ENCODE measurements at regions not wholly inside any gene's neighbourhood (a gene's known extent, or its start where the extent isn't known, plus 50 kb on each side); places are given as distances from the start of the nearest gene placed in this dataset.

DNA sequence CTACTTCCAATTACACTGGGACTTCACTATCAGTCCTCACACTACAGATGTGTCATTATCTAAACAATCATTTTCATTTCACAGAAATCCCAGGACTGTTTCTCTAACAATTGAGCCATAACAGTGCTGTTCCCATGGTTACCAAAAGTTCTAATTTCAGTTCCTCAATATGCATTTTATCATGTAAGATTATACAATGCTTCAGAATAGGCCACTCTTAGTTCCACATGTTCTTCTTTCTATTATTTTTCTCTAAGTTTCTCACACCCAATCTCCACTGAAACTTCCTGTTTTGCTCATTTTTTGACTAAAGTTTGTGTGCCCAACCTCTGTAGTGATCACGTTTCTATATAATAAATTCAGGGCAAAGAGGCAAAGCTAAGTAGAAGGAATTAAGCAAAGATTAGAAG, 185.8 kb downstream of the DUSP6 start:
- Histone ChIP-seq H4K20me1 (ENCODE audit: insufficient read depth) (no peaks in the 10 kb centered on the region), H3K79me2 (ENCODE audit: insufficient read depth, low read depth) (no peaks in the 10 kb centered on the region), H3K4me1 (ENCODE audit: low read depth, poor library complexity, severe bottlenecking) (peaks cover 24% of the 10 kb centered on the region), H3K4me2 (no peak overlapping the region), H3K9ac (no peak overlapping the region), H3K27ac (no peak overlapping the region), H3K36me3 (ENCODE audit: insufficient read depth) (no peaks in the 10 kb centered on the region), H2AFZ (ENCODE audit: low read depth) (no peak overlapping the region), H3K4me3 (IDR thresholded peaks at IDR 0.05; ENCODE audit: insufficient read depth, low read depth, low read length) (no peak overlapping the region), H3K27me3 (ENCODE audit: insufficient read depth, low read depth) (no peaks in the 10 kb centered on the region)
- TF ChIP-seq, protein P1, sequence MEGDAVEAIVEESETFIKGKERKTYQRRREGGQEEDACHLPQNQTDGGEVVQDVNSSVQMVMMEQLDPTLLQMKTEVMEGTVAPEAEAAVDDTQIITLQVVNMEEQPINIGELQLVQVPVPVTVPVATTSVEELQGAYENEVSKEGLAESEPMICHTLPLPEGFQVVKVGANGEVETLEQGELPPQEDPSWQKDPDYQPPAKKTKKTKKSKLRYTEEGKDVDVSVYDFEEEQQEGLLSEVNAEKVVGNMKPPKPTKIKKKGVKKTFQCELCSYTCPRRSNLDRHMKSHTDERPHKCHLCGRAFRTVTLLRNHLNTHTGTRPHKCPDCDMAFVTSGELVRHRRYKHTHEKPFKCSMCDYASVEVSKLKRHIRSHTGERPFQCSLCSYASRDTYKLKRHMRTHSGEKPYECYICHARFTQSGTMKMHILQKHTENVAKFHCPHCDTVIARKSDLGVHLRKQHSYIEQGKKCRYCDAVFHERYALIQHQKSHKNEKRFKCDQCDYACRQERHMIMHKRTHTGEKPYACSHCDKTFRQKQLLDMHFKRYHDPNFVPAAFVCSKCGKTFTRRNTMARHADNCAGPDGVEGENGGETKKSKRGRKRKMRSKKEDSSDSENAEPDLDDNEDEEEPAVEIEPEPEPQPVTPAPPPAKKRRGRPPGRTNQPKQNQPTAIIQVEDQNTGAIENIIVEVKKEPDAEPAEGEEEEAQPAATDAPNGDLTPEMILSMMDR (conservative IDR thresholded peaks at IDR 0.05; ENCODE audit: low read depth, low read length), result no peak

DNA sequence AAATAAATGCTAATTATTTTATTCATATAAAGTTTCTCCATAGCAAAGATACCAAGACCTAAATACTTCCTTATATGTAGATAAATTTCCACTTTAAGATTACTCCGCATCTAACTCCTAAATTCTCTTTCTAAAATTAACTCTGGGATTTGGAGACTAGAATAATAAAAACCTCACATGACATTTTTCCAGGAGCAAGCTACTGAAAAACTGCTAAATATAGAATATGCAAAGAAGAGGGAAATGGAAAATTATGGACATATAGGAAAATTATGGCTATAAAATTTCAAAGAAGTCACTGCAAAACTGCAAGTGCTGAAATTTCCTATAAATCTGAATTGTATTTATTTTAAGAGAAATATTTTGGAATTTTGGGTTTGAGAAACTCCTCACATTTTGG, 186.2 kb downstream of the DUSP6 start:
- no peak overlapping the region for H2AFZ ChIP-seq (ENCODE audit: low read depth)
- H3K79me2 ChIP-seq (ENCODE audit: insufficient read depth, low read depth), result no peaks in the 10 kb centered on the region
- no peaks in the 10 kb centered on the region for H4K20me1 ChIP-seq (ENCODE audit: insufficient read depth)
- H3K36me3 ChIP-seq (ENCODE audit: insufficient read depth), result no peaks in the 10 kb centered on the region
- no peak overlapping the region for H3K9ac ChIP-seq
- H3K4me2 ChIP-seq, result no peak overlapping the region
- TF ChIP-seq, protein P1 (conservative IDR thresholded peaks at IDR 0.05; ENCODE audit: low read depth, low read length), result no peak
- H3K27ac ChIP-seq, result no peak overlapping the region
- no peaks in the 10 kb centered on the region for H3K27me3 ChIP-seq (ENCODE audit: insufficient read depth, low read depth)
- H3K4me1 ChIP-seq (ENCODE audit: low read depth, poor library complexity, severe bottlenecking), result peaks cover 24% of the 10 kb centered on the region
- H3K4me3 ChIP-seq (IDR thresholded peaks at IDR 0.05; ENCODE audit: insufficient read depth, low read depth, low read length), result no peak overlapping the region

DNA sequence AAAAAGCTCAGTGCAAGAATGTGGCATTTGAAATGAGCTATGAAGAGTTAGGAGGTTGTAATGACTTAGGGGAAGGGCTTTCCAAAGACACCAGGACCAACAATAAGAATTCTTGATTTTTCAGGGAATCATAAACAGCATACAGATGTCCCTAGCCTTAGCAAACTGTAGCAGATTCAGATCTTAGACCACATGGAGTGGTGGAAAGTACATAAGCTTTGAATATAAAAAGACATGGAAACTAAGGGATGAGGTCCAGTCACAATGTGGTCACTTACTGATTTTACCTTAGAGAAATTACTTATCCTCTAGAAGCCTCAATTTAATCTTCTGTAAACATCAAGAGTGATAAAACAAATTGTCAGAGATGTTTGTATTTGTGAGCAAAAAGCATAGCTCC, 186.6 kb downstream of the DUSP6 start:
- no peaks in the 10 kb centered on the region for H3K79me2 ChIP-seq (ENCODE audit: insufficient read depth, low read depth)
- no peaks in the 10 kb centered on the region for H4K20me1 ChIP-seq (ENCODE audit: insufficient read depth)
- H2AFZ ChIP-seq (ENCODE audit: low read depth), result no peak overlapping the region
- H3K4me3 ChIP-seq (IDR thresholded peaks at IDR 0.05; ENCODE audit: insufficient read depth, low read depth, low read length), result no peak overlapping the region
- no peak overlapping the region for H3K27ac ChIP-seq
- no peak overlapping the region for H3K4me2 ChIP-seq
- peaks cover 24% of the 10 kb centered on the region for H3K4me1 ChIP-seq (ENCODE audit: low read depth, poor library complexity, severe bottlenecking)
- H3K27me3 ChIP-seq (ENCODE audit: insufficient read depth, low read depth), result no peaks in the 10 kb centered on the region
- TF ChIP-seq, protein P1 (conservative IDR thresholded peaks at IDR 0.05; ENCODE audit: low read depth, low read length), result no peak
- H3K36me3 ChIP-seq (ENCODE audit: insufficient read depth), result no peaks in the 10 kb centered on the region
- H3K9ac ChIP-seq, result no peak overlapping the region

DNA sequence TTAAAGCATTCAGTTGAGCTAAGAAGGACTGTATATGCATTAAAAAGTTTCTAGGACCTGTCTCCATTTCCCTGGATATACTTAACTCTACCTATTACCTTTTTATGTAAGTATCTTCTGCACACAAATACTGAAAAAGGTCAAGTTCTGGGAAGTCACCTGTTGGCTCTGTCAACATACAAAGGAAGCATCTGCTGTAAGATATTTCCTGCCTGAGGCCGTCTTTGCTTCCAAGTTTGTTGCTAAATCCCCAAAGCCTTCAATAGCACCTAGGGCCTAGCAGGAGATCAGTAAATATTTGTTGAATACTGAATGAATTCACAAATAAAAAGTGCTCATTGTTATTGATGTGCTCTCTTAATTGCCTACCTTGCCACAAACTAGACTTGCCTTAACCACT, 188.4 kb downstream of the DUSP6 start:
- Histone ChIP-seq H3K4me2 (no peak overlapping the region), H3K9ac (no peak overlapping the region), H3K36me3 (ENCODE audit: insufficient read depth) (no peaks in the 10 kb centered on the region), H2AFZ (ENCODE audit: low read depth) (no peak overlapping the region), H3K27ac (no peak overlapping the region), H3K27me3 (ENCODE audit: insufficient read depth, low read depth) (no peaks in the 10 kb centered on the region), H3K4me1 (ENCODE audit: low read depth, poor library complexity, severe bottlenecking) (peaks cover 24% of the 10 kb centered on the region), H3K79me2 (ENCODE audit: insufficient read depth, low read depth) (no peaks in the 10 kb centered on the region), H3K4me3 (IDR thresholded peaks at IDR 0.05; ENCODE audit: insufficient read depth, low read depth, low read length) (no peak overlapping the region), H4K20me1 (ENCODE audit: insufficient read depth) (no peaks in the 10 kb centered on the region)
- TF ChIP-seq, protein P1 (conservative IDR thresholded peaks at IDR 0.05; ENCODE audit: low read depth, low read length), result no peak
